ENCODE measurements at regions not wholly inside any gene's neighbourhood (a gene's known extent, or its start where the extent isn't known, plus 50 kb on each side); places are given as distances from the start of the nearest gene placed in this dataset.
A peak's percentile ranks its signal among the peaks of the same experiment; 100 is the strongest.

DNA sequence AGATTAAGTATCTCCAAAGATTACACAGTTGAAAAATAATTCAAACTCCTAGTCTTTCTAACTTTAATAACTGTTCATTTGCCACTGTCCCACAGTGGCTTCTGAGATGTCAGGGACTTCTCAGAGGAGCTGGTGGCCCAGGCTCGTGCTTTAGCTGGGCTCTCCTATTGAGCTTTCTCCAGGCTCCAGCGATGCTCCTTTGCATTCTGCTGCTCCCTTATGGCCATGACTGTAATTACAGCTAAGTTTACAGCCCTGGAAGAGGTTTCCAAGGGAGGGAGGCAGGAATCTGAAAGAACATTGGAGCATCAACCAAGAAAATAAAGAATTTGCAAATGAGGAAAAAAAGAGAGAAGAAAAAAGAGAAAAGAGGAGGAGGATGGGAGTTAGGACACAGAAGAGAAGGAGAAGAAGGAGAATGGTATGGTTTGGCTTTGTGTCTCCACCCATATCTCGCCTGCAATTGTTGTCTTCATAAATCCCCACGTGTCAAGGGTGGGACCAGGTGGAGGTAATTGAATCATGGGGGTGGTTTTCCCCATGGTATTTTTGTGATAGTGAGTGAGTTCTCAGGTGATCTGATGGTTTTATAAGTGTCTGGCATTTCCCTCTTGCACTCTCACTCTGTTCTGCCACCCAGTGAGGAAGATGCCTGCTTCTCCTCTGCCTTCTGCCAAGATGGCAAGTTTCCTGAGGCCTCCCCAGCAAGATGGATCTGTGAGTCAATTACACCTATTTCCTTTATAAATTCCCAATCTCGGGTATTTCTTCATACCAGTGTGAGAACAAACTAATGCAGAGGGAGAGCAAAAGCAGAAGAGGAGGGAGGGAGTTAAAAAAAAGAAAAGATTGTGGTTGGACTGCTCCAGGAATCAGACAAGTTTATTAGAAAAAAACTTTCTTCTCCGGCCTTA lies 857.0 kb downstream of the KCNA4 start:
- TF ChIP-seq, protein P1, sequence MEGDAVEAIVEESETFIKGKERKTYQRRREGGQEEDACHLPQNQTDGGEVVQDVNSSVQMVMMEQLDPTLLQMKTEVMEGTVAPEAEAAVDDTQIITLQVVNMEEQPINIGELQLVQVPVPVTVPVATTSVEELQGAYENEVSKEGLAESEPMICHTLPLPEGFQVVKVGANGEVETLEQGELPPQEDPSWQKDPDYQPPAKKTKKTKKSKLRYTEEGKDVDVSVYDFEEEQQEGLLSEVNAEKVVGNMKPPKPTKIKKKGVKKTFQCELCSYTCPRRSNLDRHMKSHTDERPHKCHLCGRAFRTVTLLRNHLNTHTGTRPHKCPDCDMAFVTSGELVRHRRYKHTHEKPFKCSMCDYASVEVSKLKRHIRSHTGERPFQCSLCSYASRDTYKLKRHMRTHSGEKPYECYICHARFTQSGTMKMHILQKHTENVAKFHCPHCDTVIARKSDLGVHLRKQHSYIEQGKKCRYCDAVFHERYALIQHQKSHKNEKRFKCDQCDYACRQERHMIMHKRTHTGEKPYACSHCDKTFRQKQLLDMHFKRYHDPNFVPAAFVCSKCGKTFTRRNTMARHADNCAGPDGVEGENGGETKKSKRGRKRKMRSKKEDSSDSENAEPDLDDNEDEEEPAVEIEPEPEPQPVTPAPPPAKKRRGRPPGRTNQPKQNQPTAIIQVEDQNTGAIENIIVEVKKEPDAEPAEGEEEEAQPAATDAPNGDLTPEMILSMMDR (IDR thresholded peaks at IDR 0.05; ENCODE audit: borderline replicate concordance, extremely low read depth, low read length, poor library complexity, severe bottlenecking): peak; percentile 66
- no peak for TF ChIP-seq EZH2 (IDR thresholded peaks at IDR 0.05; ENCODE audit: borderline replicate concordance, low read depth, low read length, severe bottlenecking)

Data from DND-41 (cell line).